ENCODE measurements at regions not wholly inside any gene's neighbourhood (a gene's known extent, or its start where the extent isn't known, plus 50 kb on each side); places are given as distances from the start of the nearest gene placed in this dataset.

DNA sequence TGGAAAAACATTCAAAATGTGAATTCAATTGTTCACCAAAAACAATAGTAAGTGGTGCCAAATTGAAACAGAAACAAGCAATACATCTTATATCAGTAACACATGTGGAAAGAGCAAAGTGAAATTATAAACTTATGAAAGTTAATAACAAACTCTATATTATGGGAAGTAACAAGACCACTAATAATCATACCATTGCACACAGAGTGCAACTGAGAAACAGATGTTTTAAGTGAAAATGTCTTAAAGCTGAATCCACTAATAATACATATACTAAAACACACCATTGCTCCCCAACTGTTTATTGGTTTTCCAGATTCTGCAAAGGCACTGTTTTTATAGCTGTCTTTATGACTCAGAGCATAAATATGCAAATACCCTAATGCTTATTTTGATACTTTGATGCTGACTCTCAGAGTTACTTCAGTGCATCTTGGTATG, 292.3 kb downstream of the RFPL4B start:
- TF ChIP-seq, protein P1, sequence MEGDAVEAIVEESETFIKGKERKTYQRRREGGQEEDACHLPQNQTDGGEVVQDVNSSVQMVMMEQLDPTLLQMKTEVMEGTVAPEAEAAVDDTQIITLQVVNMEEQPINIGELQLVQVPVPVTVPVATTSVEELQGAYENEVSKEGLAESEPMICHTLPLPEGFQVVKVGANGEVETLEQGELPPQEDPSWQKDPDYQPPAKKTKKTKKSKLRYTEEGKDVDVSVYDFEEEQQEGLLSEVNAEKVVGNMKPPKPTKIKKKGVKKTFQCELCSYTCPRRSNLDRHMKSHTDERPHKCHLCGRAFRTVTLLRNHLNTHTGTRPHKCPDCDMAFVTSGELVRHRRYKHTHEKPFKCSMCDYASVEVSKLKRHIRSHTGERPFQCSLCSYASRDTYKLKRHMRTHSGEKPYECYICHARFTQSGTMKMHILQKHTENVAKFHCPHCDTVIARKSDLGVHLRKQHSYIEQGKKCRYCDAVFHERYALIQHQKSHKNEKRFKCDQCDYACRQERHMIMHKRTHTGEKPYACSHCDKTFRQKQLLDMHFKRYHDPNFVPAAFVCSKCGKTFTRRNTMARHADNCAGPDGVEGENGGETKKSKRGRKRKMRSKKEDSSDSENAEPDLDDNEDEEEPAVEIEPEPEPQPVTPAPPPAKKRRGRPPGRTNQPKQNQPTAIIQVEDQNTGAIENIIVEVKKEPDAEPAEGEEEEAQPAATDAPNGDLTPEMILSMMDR (conservative IDR thresholded peaks at IDR 0.05): no peak
- no peak for TF ChIP-seq ZFX (IDR thresholded peaks at IDR 0.05)

Measured in C4-2B (cell line).